K562 (cell line): ENCODE measurements at regions not wholly inside any gene's neighbourhood (a gene's known extent, or its start where the extent isn't known, plus 50 kb on each side); places are given as distances from the start of the nearest gene placed in this dataset.

ENCODE experiments used
- ATAC-seq: fragments of 200-7000 bp; cut with Tn5 transposase; 3 replicates; pipeline ENCODE4 v1.9.1; 2020; ENCODE audit warnings: moderate library complexity
- BruUV-seq: library from RNA; stranded (reverse); fragments of 400-500 nt; replicated peaks from 2 replicates; lab custom pipeline; 2021; lab: Mats Ljungman, UMichigan
- CTCF ChIA-PET: fragments of 300-600 bp; formaldehyde crosslinking; extraction: SDS; loops from one replicate; lab custom pipeline; 2021; ENCODE audit warnings: low intra/inter-chr PET ratio; lab: Yijun Ruan, JAX
- POLR2A ChIA-PET: fragments of 300-600, 350-650 bp; sonication (Branson Sonifier 250); formaldehyde crosslinking; extraction: SDS; loops from one replicate; lab custom pipeline; 2021; ENCODE audit warnings: antibody characterized with exemption, inconsistent platforms; lab: Yijun Ruan, JAX
- DNase-seq, 4 experiments: peaks; one replicate each; pipeline versions ENCODE4 v3.0.0 to v3.0.0-alpha.2; 2011 to 2018; ENCODE audit warnings: low spot score in 3 of 4, mixed read lengths in 3 of 4; ENCODE audit errors: extremely low read depth in 1 of 4
- FAIRE-seq: peaks from 2 replicates; lab custom pipeline; 2011; peaks lifted over from hg19 to GRCh38; lab: Jason Lieb, UNC
- H2AFZ ChIP-seq: 2 replicates; pipeline ENCODE4 v1.6.0; 2011; ENCODE audit warnings: low read depth, low read length, control low read depth, inconsistent platforms
- H3K27ac ChIP-seq: fragments of 200-600 bp; 3 replicates; pipeline ENCODE4 v1.8.0; 2011; ENCODE audit warnings: low read depth, mild to moderate bottlenecking, control low read depth, inconsistent platforms, low read length, moderate library complexity, mixed read lengths; ENCODE audit errors: extremely low read depth
- H3K27me3 ChIP-seq, 2 experiments: fragments of 300-600 bp in 1 of 2; 2 replicates in 1 of 2; 3 replicates in 1 of 2; pipeline versions ENCODE4 v1.6.0 to v1.8.0; 2011; ENCODE audit warnings: inconsistent platforms in 2 of 2, low read length in 2 of 2, mild to moderate bottlenecking in 1 of 2, mixed read lengths in 1 of 2, moderate library complexity in 1 of 2; ENCODE audit not compliant: control insufficient read depth in 2 of 2, insufficient read depth in 2 of 2
- H3K36me3 ChIP-seq: fragments of 300-600 bp; 3 replicates; pipeline ENCODE4 v1.8.0; 2011; ENCODE audit warnings: mild to moderate bottlenecking, low read length, inconsistent platforms; ENCODE audit not compliant: control insufficient read depth, insufficient read depth
- H3K4me1 ChIP-seq, 2 experiments: fragments of 200-600 bp in 1 of 2; replicated peaks in 1 of 2; 2 replicates in 1 of 2; 3 replicates in 1 of 2; pipeline versions ENCODE4 v1.5.1 to v1.8.0; 2011; ENCODE audit warnings: inconsistent platforms in 2 of 2, low read length in 2 of 2, mild to moderate bottlenecking in 1 of 2, mixed read lengths in 1 of 2, moderate library complexity in 1 of 2; ENCODE audit not compliant: control insufficient read depth in 2 of 2, insufficient read depth in 2 of 2
- H3K4me2 ChIP-seq: 2 replicates; pipeline ENCODE4 v1.6.1; 2011; ENCODE audit warnings: low read length, control low read depth, inconsistent platforms, mixed read lengths; ENCODE audit not compliant: insufficient read depth
- H3K4me3 ChIP-seq: fragments of 200-600 bp; sonication (generic), shearing (Covaris generic); 2 replicates; pipeline ENCODE4 v1.5.1; 2016; ENCODE audit warnings: control low read depth, inconsistent platforms
- H3K79me2 ChIP-seq: fragments of 200-600 bp; 3 replicates; pipeline ENCODE4 v1.8.0; 2011; ENCODE audit warnings: low read length, inconsistent platforms; ENCODE audit not compliant: control insufficient read depth, insufficient read depth
- H3K9ac ChIP-seq, 2 experiments: 2 replicates each; pipeline versions ENCODE4 v1.6.0 to v1.6.1; 2011; ENCODE audit warnings: low read depth in 2 of 2, low read length in 2 of 2, control low read depth in 1 of 2, inconsistent platforms in 1 of 2, mild to moderate bottlenecking in 1 of 2, mixed read lengths in 1 of 2; ENCODE audit not compliant: insufficient read depth in 1 of 2
- H3K9me1 ChIP-seq: one replicate; pipeline ENCODE4 v1.6.0; 2011; ENCODE audit warnings: inconsistent platforms, mild to moderate bottlenecking, low read length, moderate library complexity; ENCODE audit not compliant: control insufficient read depth, insufficient read depth
- H3K9me3 ChIP-seq: replicated peaks from 2 replicates; pipeline ENCODE4 v1.5.1; 2011; ENCODE audit warnings: low read depth, low read length, inconsistent platforms; ENCODE audit not compliant: control insufficient read depth, insufficient read depth
- H4K20me1 ChIP-seq: replicated peaks from 2 replicates; pipeline ENCODE4 v1.6.1; 2011; ENCODE audit warnings: low read length, inconsistent platforms, mixed read lengths; ENCODE audit not compliant: control insufficient read depth, insufficient read depth
- JUND ChIP-seq, 2 experiments: IDR thresholded peaks; 2 replicates in 1 of 2; 3 replicates in 1 of 2; pipeline ENCODE4 v1.6.1; 2011; ENCODE audit warnings: borderline replicate concordance in 2 of 2, low read depth in 2 of 2, low read length in 2 of 2, improper control_type of control experiment in 1 of 2, missing biosample characterization in 1 of 2, missing genetic modification characterization in 1 of 2, missing genetic modification reagents in 1 of 2
- MBD2 ChIP-seq: sonication (generic); IDR thresholded peaks from 2 replicates; pipeline ENCODE4 v1.6.1; 2016; ENCODE audit warnings: low read depth, borderline replicate concordance
- MXI1 ChIP-seq: IDR thresholded peaks from 2 replicates; pipeline ENCODE4 v1.6.1; 2011; ENCODE audit warnings: low read depth, mild to moderate bottlenecking, improper control_type of control experiment, low read length
- PCBP2 ChIP-seq: fragments of 200-400 bp; formaldehyde crosslinking; IDR thresholded peaks from 2 replicates; pipeline ENCODE4 v1.6.1; 2018; ENCODE audit warnings: low read length, low read depth, mild to moderate bottlenecking, moderate library complexity; ENCODE audit not compliant: poor library complexity, severe bottlenecking
- PRPF4 ChIP-seq: fragments of 200-400 bp; formaldehyde crosslinking; IDR thresholded peaks from one replicate; pipeline ENCODE4 v1.6.1; 2017; ENCODE audit warnings: low read length, low read depth, mild to moderate bottlenecking; ENCODE audit not compliant: insufficient read depth, poor library complexity, severe bottlenecking
- RBM22 ChIP-seq: fragments of 200-400 bp; formaldehyde crosslinking; IDR thresholded peaks from 2 replicates; pipeline ENCODE4 v1.6.1; 2018; ENCODE audit warnings: low read length, low read depth; ENCODE audit not compliant: poor library complexity, severe bottlenecking
- SMAD2 ChIP-seq: fragments of 150-350 bp; IDR thresholded peaks from 2 replicates; pipeline ENCODE4 v1.6.1; 2014; ENCODE audit warnings: low read depth, mild to moderate bottlenecking, low read length
- SMAD3 ChIP-seq: fragments of 450-650 bp; formaldehyde crosslinking; conservative IDR thresholded peaks from 2 replicates; pipeline ENCODE4 v1.4.0; 2020; ENCODE audit warnings: mild to moderate bottlenecking
- STAG1 ChIP-seq: sonication (generic); formaldehyde crosslinking; IDR thresholded peaks from 2 replicates; pipeline ENCODE4 v1.5.0; 2020; ENCODE audit warnings: missing genetic modification reagents, borderline replicate concordance
- TOE1 ChIP-seq, 2 experiments: fragments of 450-650 bp in 1 of 2; sonication (generic) in 1 of 2; formaldehyde crosslinking in 1 of 2; IDR thresholded peaks; 2 replicates each; pipeline versions ENCODE4 v1.7.1 to v1.8.0; 2016 to 2022; ENCODE audit warnings: borderline replicate concordance in 2 of 2, mild to moderate bottlenecking in 2 of 2, antibody characterized with exemption in 1 of 2, inconsistent platforms in 1 of 2, low read depth in 1 of 2, missing genetic modification reagents in 1 of 2, moderate library complexity in 1 of 2
- ZBTB1 ChIP-seq: sonication (generic); formaldehyde crosslinking; IDR thresholded peaks from 2 replicates; pipeline ENCODE4 v1.8.1; 2023; ENCODE audit warnings: missing genetic modification reagents, low read depth, mild to moderate bottlenecking, borderline replicate concordance
- ZNF449 ChIP-seq: fragments of 250-450 bp; sonication (Bioruptor Pico); IDR thresholded peaks from 2 replicates; pipeline ENCODE4 v1.8.0; 2022; ENCODE audit warnings: moderate library complexity, mild to moderate bottlenecking, inconsistent platforms
- ZNF609 ChIP-seq: sonication (generic); formaldehyde crosslinking; IDR thresholded peaks from 2 replicates; pipeline ENCODE4 v1.8.1; 2023; ENCODE audit warnings: missing genetic modification reagents, mild to moderate bottlenecking, borderline replicate concordance
- WGBS: fragments of 100-300 bp; shearing (Covaris generic); methylation state at CpG from one replicate; pipeline ENCODE4 v1.1.6; 2016; ENCODE audit warnings: low coverage, mixed read lengths; ENCODE audit not compliant: insufficient coverage; ENCODE audit errors: missing lambda C conversion rate; 5-methylcytosine and 5-hydroxymethylcytosine counted together
- in situ Hi-C: fragments of 300-500 bp; cut with MboI; formaldehyde crosslinking; loops from 4 replicates; pipeline ENCODE4 v1.15.0; 2018; ENCODE audit warnings: inconsistent platforms, mixed read lengths
- intact Hi-C: fragments of 100-400 bp; cut with micrococcal nuclease; formaldehyde crosslinking; loops from 2 replicates; pipeline ENCODE4 v1.14.2; 2022

- Histone ChIP-seq H3K27ac (no peak overlapping the region), H3K9ac (no peak overlapping the region), H3K4me1 (no peaks in the 10 kb centered on the region), H3K9me1 (no peaks in the 10 kb centered on the region), H4K20me1 (no peaks in the 10 kb centered on the region), H3K9me3 (no peaks in the 10 kb centered on the region), H3K4me3 (no peak overlapping the region), H3K79me2 (no peaks in the 10 kb centered on the region), H3K4me2 (no peak overlapping the region), H2AFZ (no peak overlapping the region), H3K27me3 (no peaks in the 10 kb centered on the region), H3K36me3 (no peaks in the 10 kb centered on the region)
- DNase-seq = no peak
- in situ Hi-C loops = no loop called here
- CTCF ChIA-PET = no interaction called here
- no peak for TF ChIP-seq SMAD3
- no peak for TF ChIP-seq TOE1 (IDR thresholded peaks at IDR 0.05; ENCODE audit: borderline replicate concordance)
- TF ChIP-seq TOE1 (CRISPR knock-in tag; IDR thresholded peaks at IDR 0.05; ENCODE audit: borderline replicate concordance, low read depth) = no peak
- TF ChIP-seq RBM22 = no peak
- no peak for TF ChIP-seq MXI1
- TF ChIP-seq STAG1 = no peak
- TF ChIP-seq ZNF449 (CRISPR knock-in tag) = no peak
- no peak for TF ChIP-seq ZBTB1
- TF ChIP-seq MBD2 = no peak
- no peak for TF ChIP-seq PCBP2
- no peak for TF ChIP-seq JUND (IDR thresholded peaks at IDR 0.05; ENCODE audit: borderline replicate concordance, low read depth, low read length)
- TF ChIP-seq JUND (tag; IDR thresholded peaks at IDR 0.05; ENCODE audit: borderline replicate concordance, low read depth, low read length) = no peak
- no peak for TF ChIP-seq PRPF4
- TF ChIP-seq ZNF609 (CRISPR knock-in tag) = no peak
- no peak for TF ChIP-seq SMAD2
- 0% methylated on average over 4 of the region's 4 CpGs for WGBS
- no peak for FAIRE-seq
- intact Hi-C loops = no loop called here
- no TSS peak for BruUV-seq
- ATAC-seq = no peak
- POLR2A ChIA-PET = interaction anchor here (0.6 kb wide), 1 partner anchor 8 kb away, joined by 3 read pairs; no protein-coding TSS in a partner anchor
These were observed 602.8 kb upstream of the MMS22L start for GRCh38 chr6:97885828-97886227.
